H1 (cell line): ENCODE measurements at regions not wholly inside any gene's neighbourhood (a gene's known extent, or its start where the extent isn't known, plus 50 kb on each side); places are given as distances from the start of the nearest gene placed in this dataset.

ENCODE experiments used
- CHD1 ChIP-seq: IDR thresholded peaks from 2 replicates; pipeline ENCODE4 v1.6.1; 2012; ENCODE audit warnings: low read depth, low read length, improper control_type of control experiment
- JUND ChIP-seq: IDR thresholded peaks from 2 replicates; pipeline ENCODE4 v1.6.1; 2011; ENCODE audit warnings: mild to moderate bottlenecking, improper control_type of control experiment, low read length
- KDM1A ChIP-seq: fragments of 200-600, 300-600 bp; sonication (generic); IDR thresholded peaks from 2 replicates; pipeline ENCODE4 v1.7.1; 2016; ENCODE audit warnings: mild to moderate bottlenecking, low read length, borderline replicate concordance
- POLR2A ChIP-seq, 2 experiments: IDR thresholded peaks; 1 replicate in 1 of 2; 2 replicates in 1 of 2; pipeline ENCODE4 v1.6.1; 2011; ENCODE audit warnings: low read depth in 2 of 2, low read length in 2 of 2, mild to moderate bottlenecking in 2 of 2; ENCODE audit errors: control extremely low read depth in 1 of 2
- TEAD4 ChIP-seq: IDR thresholded peaks from 2 replicates; pipeline ENCODE4 v1.6.1; 2012; ENCODE audit warnings: low read depth, low read length, inconsistent platforms, mixed read lengths

DNA sequence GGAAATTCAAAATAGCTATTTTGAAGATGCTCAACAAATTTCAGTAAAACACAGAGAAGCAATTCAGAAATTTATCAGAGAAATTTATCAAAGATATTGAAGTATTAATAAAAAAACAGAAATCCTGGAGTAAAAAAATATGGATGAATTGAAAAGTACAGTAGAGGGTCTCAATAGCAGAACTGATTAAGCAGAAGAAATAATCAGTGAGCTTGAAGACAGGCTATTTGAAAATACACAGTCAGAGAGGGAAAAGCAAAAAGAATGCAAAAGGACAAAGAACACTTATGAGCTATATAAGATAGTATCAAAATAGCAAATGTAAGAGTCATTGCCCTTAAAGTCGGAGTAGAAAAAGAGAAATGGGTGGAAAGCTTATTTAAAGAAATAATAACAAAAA, 107.9 kb upstream of the PPP2R2B start (continued):
- no peak for TF ChIP-seq JUND
- no peak for TF ChIP-seq KDM1A
- TF ChIP-seq POLR2A (IDR thresholded peaks at IDR 0.05; ENCODE audit: control extremely low read depth in 1 of 2, low read depth in 2 of 2, low read length in 2 of 2): no peak
- no peak for TF ChIP-seq TEAD4
- no peak for TF ChIP-seq CHD1
- TF ChIP-seq, all 59 proteins: peak for 0
